GM12878 (cell line): ENCODE measurements at regions not wholly inside any gene's neighbourhood (a gene's known extent, or its start where the extent isn't known, plus 50 kb on each side); places are given as distances from the start of the nearest gene placed in this dataset.

ENCODE experiments used
- ATAC-seq: fragments of 200-7000 bp; cut with Tn5 transposase; 3 replicates; pipeline ENCODE4 v1.9.1; 2020; ENCODE audit warnings: mild to moderate bottlenecking, moderate library complexity
- BruUV-seq: library from RNA; stranded (reverse); fragments of 400-500 nt; replicated peaks from 2 replicates; lab custom pipeline; 2021; lab: Mats Ljungman, UMichigan
- CTCF ChIA-PET: fragments of 300-600 bp; sonication (Branson Sonifier 250); formaldehyde crosslinking; extraction: SDS; loops from one replicate; lab custom pipeline; 2021; ENCODE audit warnings: inconsistent platforms; lab: Yijun Ruan, JAX
- POLR2A ChIA-PET: fragments of 350-600 bp; formaldehyde crosslinking; extraction: SDS; loops from one replicate; lab custom pipeline; 2021; ENCODE audit warnings: inconsistent platforms; lab: Charles Lee
- RAD21 ChIA-PET: fragments of 300-600 bp; sonication (Branson Sonifier 250); formaldehyde crosslinking; loops from one replicate; lab custom pipeline; 2023; ENCODE audit warnings: antibody characterized with exemption; ENCODE audit not compliant: unreplicated experiment; lab: Charles Lee
- SMC1A ChIA-PET: fragments of 300-600 bp; sonication (Branson Sonifier 250); formaldehyde crosslinking; loops from one replicate; lab custom pipeline; 2023; ENCODE audit not compliant: unreplicated experiment, uncharacterized antibody; lab: Charles Lee
- DNase-seq: peaks from one replicate; pipeline ENCODE4 v3.0.0-alpha.2; 2011; ENCODE audit warnings: low read depth, low spot score
- FAIRE-seq: peaks from 3 replicates; lab custom pipeline; 2011; peaks lifted over from hg19 to GRCh38; lab: Jason Lieb, UNC
- H2AFZ ChIP-seq: 2 replicates; pipeline ENCODE4 v1.6.0; 2011; ENCODE audit warnings: low read depth, low read length, control low read depth; ENCODE audit not compliant: control insufficient read depth
- H3K27ac ChIP-seq: 2 replicates; pipeline ENCODE4 v1.5.1; 2011; ENCODE audit warnings: control low read depth; ENCODE audit not compliant: control insufficient read depth, insufficient read depth
- H3K27me3 ChIP-seq, 2 experiments: replicated peaks in 1 of 2; 2 replicates each; pipeline versions ENCODE4 v1.6.0 to v1.6.1; 2011; ENCODE audit warnings: low read length in 1 of 2; ENCODE audit not compliant: control insufficient read depth in 2 of 2, insufficient read depth in 2 of 2
- H3K36me3 ChIP-seq, 2 experiments: 2 replicates each; pipeline ENCODE4 v1.5.1; 2011; ENCODE audit warnings: low read length in 1 of 2; ENCODE audit not compliant: control insufficient read depth in 2 of 2, insufficient read depth in 2 of 2
- H3K4me1 ChIP-seq: 2 replicates; pipeline ENCODE4 v1.6.1; 2011; ENCODE audit warnings: mild to moderate bottlenecking, low read length, moderate library complexity, mixed read lengths; ENCODE audit not compliant: control insufficient read depth, insufficient read depth
- H3K4me2 ChIP-seq: 2 replicates; pipeline ENCODE4 v1.6.0; 2011; ENCODE audit warnings: control low read depth; ENCODE audit not compliant: control insufficient read depth, insufficient read depth
- H3K4me3 ChIP-seq: fragments of 200-600 bp; sonication (generic); 2 replicates; pipeline ENCODE4 v1.5.1; 2016
- H3K79me2 ChIP-seq: 2 replicates; pipeline ENCODE4 v1.6.0; 2011; ENCODE audit warnings: low read length; ENCODE audit not compliant: control insufficient read depth, insufficient read depth
- H3K9ac ChIP-seq: 2 replicates; pipeline ENCODE4 v1.8.0; 2011; ENCODE audit warnings: low read length, control low read depth, mixed read lengths; ENCODE audit not compliant: control insufficient read depth, insufficient read depth
- H3K9me3 ChIP-seq: replicated peaks from 3 replicates; pipeline ENCODE4 v1.5.1; 2011; ENCODE audit warnings: mild to moderate bottlenecking, low read length; ENCODE audit not compliant: control insufficient read depth, insufficient read depth
- H4K20me1 ChIP-seq: 2 replicates; pipeline ENCODE4 v1.6.0; 2011; ENCODE audit not compliant: control insufficient read depth, insufficient read depth
- ATF7 ChIP-seq: fragments of 450-650 bp; IDR thresholded peaks from 2 replicates; pipeline ENCODE4 v1.6.1; 2016; ENCODE audit warnings: low read depth, mild to moderate bottlenecking
- CHD2 ChIP-seq: IDR thresholded peaks from 2 replicates; pipeline ENCODE4 v1.6.1; 2011; ENCODE audit warnings: low read depth, low read length, improper control_type of control experiment, borderline replicate concordance
- EGR1 ChIP-seq, 2 experiments: IDR thresholded peaks; 1 replicate in 1 of 2; 2 replicates in 1 of 2; pipeline ENCODE4 v1.6.1; 2011 to 2012; ENCODE audit warnings: low read depth in 2 of 2, low read length in 2 of 2, borderline replicate concordance in 1 of 2, mild to moderate bottlenecking in 1 of 2, moderate library complexity in 1 of 2
- EZH2 ChIP-seq: IDR thresholded peaks from 2 replicates; pipeline ENCODE4 v1.6.1; 2012; ENCODE audit warnings: low read depth, mild to moderate bottlenecking, control low read depth, inconsistent platforms, low read length, borderline replicate concordance; ENCODE audit not compliant: control insufficient read depth
- HDAC2 ChIP-seq: fragments of 200-600 bp; sonication (generic); IDR thresholded peaks from 2 replicates; pipeline ENCODE4 v1.6.1; 2017
- MEF2B ChIP-seq: fragments of 450-650 bp; IDR thresholded peaks from 2 replicates; pipeline ENCODE4 v1.6.1; 2018; ENCODE audit warnings: mild to moderate bottlenecking, moderate library complexity; ENCODE audit not compliant: partially characterized antibody, poor library complexity, severe bottlenecking
- MTA2 ChIP-seq: fragments of 450-650 bp; IDR thresholded peaks from 2 replicates; pipeline ENCODE4 v1.6.1; 2016; ENCODE audit warnings: low read depth, mild to moderate bottlenecking, moderate library complexity
- NFYB ChIP-seq: IDR thresholded peaks from 2 replicates; pipeline ENCODE4 v1.6.1; 2011; ENCODE audit warnings: low read depth, mild to moderate bottlenecking, low read length, improper control_type of control experiment, moderate library complexity; ENCODE audit not compliant: insufficient read depth
- NR2C1 ChIP-seq: fragments of 450-650 bp; IDR thresholded peaks from 2 replicates; pipeline ENCODE4 v1.6.1; 2017; ENCODE audit warnings: antibody characterized with exemption, mild to moderate bottlenecking, moderate library complexity
- PKNOX1 ChIP-seq: fragments of 450-650 bp; IDR thresholded peaks from 2 replicates; pipeline ENCODE4 v1.6.1; 2016; ENCODE audit warnings: mild to moderate bottlenecking
- RUNX3 ChIP-seq: IDR thresholded peaks from 2 replicates; pipeline ENCODE4 v1.6.1; 2012; ENCODE audit warnings: low read length, inconsistent platforms
- SKIL ChIP-seq: fragments of 450-650 bp; IDR thresholded peaks from 2 replicates; pipeline ENCODE4 v1.6.1; 2017; ENCODE audit warnings: mild to moderate bottlenecking, low read depth, inconsistent platforms; ENCODE audit not compliant: poor library complexity, severe bottlenecking
- SMAD5 ChIP-seq: IDR thresholded peaks from 2 replicates; pipeline ENCODE4 v1.6.1; 2016; ENCODE audit warnings: antibody characterized with exemption, low read depth
- SPI1 ChIP-seq: IDR thresholded peaks from 2 replicates; pipeline ENCODE4 v1.6.1; 2011; ENCODE audit warnings: low read depth, mild to moderate bottlenecking, low read length, moderate library complexity, borderline replicate concordance; ENCODE audit not compliant: insufficient read depth
- SREBF1 ChIP-seq: IDR thresholded peaks from 2 replicates; pipeline ENCODE4 v1.6.1; 2012; ENCODE audit warnings: mild to moderate bottlenecking, low read length
- STAT1 ChIP-seq: fragments of 450-650 bp; conservative IDR thresholded peaks from 2 replicates; pipeline ENCODE4 v1.6.1; 2014; ENCODE audit warnings: antibody characterized with exemption, mild to moderate bottlenecking
- STAT3 ChIP-seq: IDR thresholded peaks from 2 replicates; pipeline ENCODE4 v1.6.1; 2011; ENCODE audit warnings: low read depth, low read length, improper control_type of control experiment
- ZSCAN29 ChIP-seq: fragments of 450-650 bp; IDR thresholded peaks from 2 replicates; pipeline ENCODE4 v1.6.1; 2017; ENCODE audit warnings: mild to moderate bottlenecking, moderate library complexity
- WGBS: methylation state at CpG from one replicate; pipeline ENCODE4 v1.1.6; 2016; ENCODE audit warnings: low lambda C conversion rate; ENCODE audit not compliant: insufficient replicate concordance, insufficient coverage; ENCODE audit errors: missing lambda C conversion rate; 5-methylcytosine and 5-hydroxymethylcytosine counted together
- in situ Hi-C: fragments of 300-500 bp; cut with MboI; formaldehyde crosslinking; loops from 9 replicates; pipeline ENCODE4 v1.14.3; 2018; ENCODE audit warnings: mixed read lengths
- intact Hi-C: fragments of 100-400 bp; cut with micrococcal nuclease; formaldehyde crosslinking; loops from one replicate; pipeline ENCODE4 v1.14.2; 2022; ENCODE audit not compliant: unreplicated experiment

GRCh38 chr9:108780942-108781734, 74.6 kb downstream of the ACTL7B start (continued):
- TF ChIP-seq PKNOX1: no peak
- no peak for TF ChIP-seq SREBF1
- TF ChIP-seq STAT1: no peak
- TF ChIP-seq EGR1 (IDR thresholded peaks at IDR 0.05; ENCODE audit: borderline replicate concordance in 1 of 2, low read depth in 2 of 2, low read length in 2 of 2): no peak
- no peak for TF ChIP-seq SMAD5
- TF ChIP-seq NR2C1: no peak

- in situ Hi-C loops (no loop called here), intact Hi-C loops (loop anchor here (10.0 kb wide), 1 partner anchor 65 kb away; no protein-coding TSS in a partner anchor)
- Histone ChIP-seq H3K4me2 (no peak overlapping the region), H3K36me3 (no peaks in the 10 kb centered on the region), H3K27me3 (peaks cover 2 to 5% of the 10 kb centered on the region in 2 experiments; a peak in 2 of 4 replicates), H3K4me3 (no peak overlapping the region), H3K9me3 (no peaks in the 10 kb centered on the region), H3K27ac (no peak overlapping the region), H3K4me1 (no peaks in the 10 kb centered on the region), H3K9ac (no peak overlapping the region), H2AFZ (no peak overlapping the region), H3K79me2 (no peaks in the 10 kb centered on the region), H4K20me1 (no peaks in the 10 kb centered on the region)
- RAD21 ChIA-PET: no interaction called here
- FAIRE-seq (no peak), ATAC-seq (no peak), DNase-seq (no peak)
- POLR2A ChIA-PET: no interaction called here
- WGBS: 24% methylated on average over 10 of the region's 10 CpGs
- SMC1A ChIA-PET: interaction anchor here (0.8 kb wide), 1 partner anchor 690 kb away, joined by 4 read pairs; no protein-coding TSS in a partner anchor
- no TSS peak for BruUV-seq
- CTCF ChIA-PET: no interaction called here
- TF ChIP-seq EZH2 (no peak), MEF2B (no peak), NFYB (no peak), SKIL (no peak), RUNX3 (no peak), CHD2 (no peak), MTA2 (no peak), ATF7 (no peak), ZSCAN29 (no peak), HDAC2 (no peak), STAT3 (no peak), NR2C1 (no peak), SPI1 (no peak)
Observed at GRCh38 chr9:108779551-108780325, 76.0 kb downstream of the ACTL7B start.
